ENCODE measurements at regions not wholly inside any gene's neighbourhood (a gene's known extent, or its start where the extent isn't known, plus 50 kb on each side); places are given as distances from the start of the nearest gene placed in this dataset.

DNA sequence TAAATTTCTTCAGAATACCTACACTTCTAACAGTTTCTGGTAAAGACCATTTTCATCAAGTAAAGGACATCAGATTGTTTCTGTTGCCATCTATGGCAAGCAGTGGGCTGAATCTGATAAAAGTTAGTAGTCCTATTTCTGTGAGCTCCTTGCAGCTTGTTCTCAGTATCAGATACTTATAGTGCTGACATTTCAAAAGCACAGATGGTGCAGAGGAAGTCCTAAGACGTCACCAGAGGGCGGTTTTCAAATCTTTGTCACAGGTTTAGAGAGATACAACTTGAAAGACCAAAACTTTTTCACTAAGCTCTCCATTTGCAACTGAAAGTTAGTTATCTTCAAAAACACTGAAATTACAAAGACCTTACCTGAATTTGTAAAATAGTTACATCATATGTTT lies 719.8 kb downstream of the SLITRK1 start:
- no peaks in the 10 kb centered on the region for H4K20me1 ChIP-seq (ENCODE audit: insufficient read depth, low read length)
- H3K9me3 ChIP-seq (ENCODE audit: low read depth, low read length) = no peaks in the 10 kb centered on the region
- no peak overlapping the region for H3K4me2 ChIP-seq (ENCODE audit: insufficient read depth, low read length)
- no peaks in the 10 kb centered on the region for H3K4me1 ChIP-seq (ENCODE audit: insufficient read depth, low read length)
- H3K4me3 ChIP-seq (ENCODE audit: insufficient read depth, low read length) = no peak overlapping the region
- TF ChIP-seq, protein P1, sequence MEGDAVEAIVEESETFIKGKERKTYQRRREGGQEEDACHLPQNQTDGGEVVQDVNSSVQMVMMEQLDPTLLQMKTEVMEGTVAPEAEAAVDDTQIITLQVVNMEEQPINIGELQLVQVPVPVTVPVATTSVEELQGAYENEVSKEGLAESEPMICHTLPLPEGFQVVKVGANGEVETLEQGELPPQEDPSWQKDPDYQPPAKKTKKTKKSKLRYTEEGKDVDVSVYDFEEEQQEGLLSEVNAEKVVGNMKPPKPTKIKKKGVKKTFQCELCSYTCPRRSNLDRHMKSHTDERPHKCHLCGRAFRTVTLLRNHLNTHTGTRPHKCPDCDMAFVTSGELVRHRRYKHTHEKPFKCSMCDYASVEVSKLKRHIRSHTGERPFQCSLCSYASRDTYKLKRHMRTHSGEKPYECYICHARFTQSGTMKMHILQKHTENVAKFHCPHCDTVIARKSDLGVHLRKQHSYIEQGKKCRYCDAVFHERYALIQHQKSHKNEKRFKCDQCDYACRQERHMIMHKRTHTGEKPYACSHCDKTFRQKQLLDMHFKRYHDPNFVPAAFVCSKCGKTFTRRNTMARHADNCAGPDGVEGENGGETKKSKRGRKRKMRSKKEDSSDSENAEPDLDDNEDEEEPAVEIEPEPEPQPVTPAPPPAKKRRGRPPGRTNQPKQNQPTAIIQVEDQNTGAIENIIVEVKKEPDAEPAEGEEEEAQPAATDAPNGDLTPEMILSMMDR (IDR thresholded peaks at IDR 0.05; ENCODE audit: extremely low read depth, low read depth, low read length) = no peak
- no peak overlapping the region for H3K27ac ChIP-seq (ENCODE audit: low read depth, low read length)
- H3K79me2 ChIP-seq (ENCODE audit: insufficient read depth, low read length) = no peaks in the 10 kb centered on the region
- no peak overlapping the region for H2AFZ ChIP-seq (ENCODE audit: low read length)
- no peaks in the 10 kb centered on the region for H3K36me3 ChIP-seq (ENCODE audit: insufficient read depth, low read length)
- no peaks in the 10 kb centered on the region for H3K27me3 ChIP-seq (ENCODE audit: insufficient read depth, low read length)
- DNase-seq (ENCODE audit: insufficient read length, low spot score, missing footprints) = no peak

DNA sequence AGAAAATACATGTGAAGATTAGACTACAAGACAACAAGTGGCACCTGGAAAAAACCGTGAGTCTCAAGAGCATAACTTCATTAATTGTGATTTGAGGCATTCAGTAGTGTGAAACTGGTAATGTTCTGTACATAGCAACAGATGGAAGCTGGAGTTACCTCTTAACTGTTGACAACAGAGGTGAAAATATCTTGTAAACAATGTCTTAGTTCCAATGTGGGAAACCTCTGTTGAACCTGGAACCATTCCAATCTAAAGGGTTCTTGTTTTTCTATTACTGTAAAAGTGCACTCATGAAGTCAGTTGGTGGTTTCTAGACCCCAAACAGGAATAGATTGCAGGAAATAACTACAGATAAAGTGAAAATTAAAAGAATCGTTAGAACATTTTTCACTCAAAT lies 728.4 kb downstream of the SLITRK1 start:
- no peaks in the 10 kb centered on the region for H3K27me3 ChIP-seq (ENCODE audit: insufficient read depth, low read length)
- H3K79me2 ChIP-seq (ENCODE audit: insufficient read depth, low read length) = no peaks in the 10 kb centered on the region
- no peaks in the 10 kb centered on the region for H4K20me1 ChIP-seq (ENCODE audit: insufficient read depth, low read length)
- H2AFZ ChIP-seq (ENCODE audit: low read length) = no peak overlapping the region
- TF ChIP-seq, protein P1 (IDR thresholded peaks at IDR 0.05; ENCODE audit: extremely low read depth, low read depth, low read length) = no peak
- no peaks in the 10 kb centered on the region for H3K4me1 ChIP-seq (ENCODE audit: insufficient read depth, low read length)
- peaks cover 2% of the 10 kb centered on the region for H3K9me3 ChIP-seq (ENCODE audit: low read depth, low read length)
- no peak overlapping the region for H3K4me3 ChIP-seq (ENCODE audit: insufficient read depth, low read length)
- H3K27ac ChIP-seq (ENCODE audit: low read depth, low read length) = no peak overlapping the region
- no peak overlapping the region for H3K4me2 ChIP-seq (ENCODE audit: insufficient read depth, low read length)
- DNase-seq (ENCODE audit: insufficient read length, low spot score, missing footprints) = no peak
- no peaks in the 10 kb centered on the region for H3K36me3 ChIP-seq (ENCODE audit: insufficient read depth, low read length)

DNA sequence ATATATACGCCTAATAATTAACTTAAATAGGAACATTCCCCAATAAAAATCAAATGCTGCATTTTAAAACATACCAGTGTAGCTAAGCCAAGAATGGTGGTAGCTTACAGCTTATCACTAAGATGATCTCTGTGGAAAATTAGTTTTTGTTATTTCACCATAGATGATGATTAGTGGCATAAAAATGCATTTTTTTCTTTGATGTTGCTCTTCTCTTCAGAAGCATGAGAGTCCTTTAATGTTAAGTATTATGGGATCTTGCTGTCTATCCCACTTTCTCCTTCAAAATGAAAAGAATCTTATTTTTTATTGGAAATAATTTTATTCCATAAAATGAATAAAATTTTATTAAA lies 731.0 kb downstream of the SLITRK1 start:
- H3K27me3 ChIP-seq (ENCODE audit: insufficient read depth, low read length) = no peaks in the 10 kb centered on the region
- H3K36me3 ChIP-seq (ENCODE audit: insufficient read depth, low read length) = no peaks in the 10 kb centered on the region
- no peaks in the 10 kb centered on the region for H4K20me1 ChIP-seq (ENCODE audit: insufficient read depth, low read length)
- no peaks in the 10 kb centered on the region for H3K79me2 ChIP-seq (ENCODE audit: insufficient read depth, low read length)
- TF ChIP-seq, protein P1 (IDR thresholded peaks at IDR 0.05; ENCODE audit: extremely low read depth, low read depth, low read length) = no peak
- H3K4me2 ChIP-seq (ENCODE audit: insufficient read depth, low read length) = no peak overlapping the region
- no peak overlapping the region for H2AFZ ChIP-seq (ENCODE audit: low read length)
- H3K9me3 ChIP-seq (ENCODE audit: low read depth, low read length) = peaks cover 2% of the 10 kb centered on the region
- H3K27ac ChIP-seq (ENCODE audit: low read depth, low read length) = no peak overlapping the region
- no peaks in the 10 kb centered on the region for H3K4me1 ChIP-seq (ENCODE audit: insufficient read depth, low read length)
- H3K4me3 ChIP-seq (ENCODE audit: insufficient read depth, low read length) = no peak overlapping the region
- DNase-seq (ENCODE audit: insufficient read length, low spot score, missing footprints) = no peak

DNA sequence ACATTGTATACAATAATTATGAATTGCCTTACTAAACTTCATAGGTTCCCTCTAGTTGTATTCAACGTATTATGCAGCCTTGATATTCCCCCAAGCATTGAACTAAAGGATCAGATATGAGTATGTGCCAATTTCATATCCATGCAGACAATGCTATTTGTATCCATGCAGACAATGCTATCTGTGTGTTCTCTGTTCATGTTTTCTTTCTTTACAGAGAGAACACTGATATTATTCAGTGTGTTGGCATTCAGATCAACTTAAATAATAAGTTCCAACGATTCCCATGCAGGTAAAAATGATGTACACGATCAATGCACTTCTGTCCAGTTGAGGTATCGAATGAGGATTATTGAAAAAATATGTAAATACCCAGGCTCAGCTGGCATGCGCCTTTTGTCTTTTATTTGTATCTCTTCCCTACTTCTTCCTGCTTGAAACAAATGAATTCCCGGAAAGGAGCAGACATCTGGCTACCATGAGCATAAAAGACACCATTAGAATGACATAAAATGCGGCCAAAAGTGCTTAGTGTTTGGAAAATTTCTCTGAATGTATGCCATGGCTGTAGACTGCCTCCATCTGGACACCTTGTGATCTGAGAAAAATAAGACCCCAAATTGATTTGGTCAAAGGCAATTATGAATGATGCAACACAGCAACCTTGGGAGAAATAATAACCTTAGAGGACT lies 731.5 kb downstream of the SLITRK1 start:
- H3K79me2 ChIP-seq (ENCODE audit: insufficient read depth, low read length) = no peaks in the 10 kb centered on the region
- no peak overlapping the region for H2AFZ ChIP-seq (ENCODE audit: low read length)
- H4K20me1 ChIP-seq (ENCODE audit: insufficient read depth, low read length) = no peaks in the 10 kb centered on the region
- no peaks in the 10 kb centered on the region for H3K27me3 ChIP-seq (ENCODE audit: insufficient read depth, low read length)
- H3K4me1 ChIP-seq (ENCODE audit: insufficient read depth, low read length) = no peaks in the 10 kb centered on the region
- no peak overlapping the region for H3K4me3 ChIP-seq (ENCODE audit: insufficient read depth, low read length)
- no peak overlapping the region for H3K27ac ChIP-seq (ENCODE audit: low read depth, low read length)
- TF ChIP-seq, protein P1 (IDR thresholded peaks at IDR 0.05; ENCODE audit: extremely low read depth, low read depth, low read length) = no peak
- no peak for DNase-seq (ENCODE audit: insufficient read length, low spot score, missing footprints)
- H3K36me3 ChIP-seq (ENCODE audit: insufficient read depth, low read length) = no peaks in the 10 kb centered on the region
- peaks cover 2% of the 10 kb centered on the region for H3K9me3 ChIP-seq (ENCODE audit: low read depth, low read length)
- H3K4me2 ChIP-seq (ENCODE audit: insufficient read depth, low read length) = no peak overlapping the region

All from osteoblast (primary cell).